Activated CD4-positive, alpha-beta memory T cell treated with anti-CD3 and anti-CD28 coated beads for 36 hours (primary cell): ENCODE measurements at regions not wholly inside any gene's neighbourhood (a gene's known extent, or its start where the extent isn't known, plus 50 kb on each side); places are given as distances from the start of the nearest gene placed in this dataset.
A peak's percentile ranks its signal among the peaks of the same experiment; 100 is the strongest.
"Not testable (repeated sequence)": the region's sequence is repeated elsewhere in the genome, so short reads cannot be mapped to it uniquely, and the experiment has no call there.

ENCODE experiments used
- CTCF ChIA-PET: fragments of 350-600 bp; sonication (Branson Sonifier 250); formaldehyde crosslinking; loops from one replicate; lab custom pipeline; 2021; ENCODE audit warnings: antibody characterized with exemption, inconsistent platforms; lab: Charles Lee
- POLR2A ChIA-PET: fragments of 350-600 bp; sonication (Branson Sonifier 250); formaldehyde crosslinking; loops from one replicate; lab custom pipeline; 2021; ENCODE audit warnings: antibody characterized with exemption; lab: Charles Lee
- DNase-seq: peaks from one replicate; pipeline ENCODE4 v3.0.0-alpha.2; 2020
- H3K27ac Mint-ChIP-seq: one replicate; pipeline ENCODE4 v1.8.0; 2021; ENCODE audit warnings: mixed read lengths
- H3K27me3 Mint-ChIP-seq: one replicate; pipeline ENCODE4 v1.8.0; 2021; ENCODE audit warnings: mixed read lengths
- H3K36me3 Mint-ChIP-seq: one replicate; pipeline ENCODE4 v1.8.0; 2021; ENCODE audit warnings: mixed read lengths
- H3K4me1 Mint-ChIP-seq: one replicate; pipeline ENCODE4 v1.8.0; 2021; ENCODE audit warnings: low read depth, mixed read lengths
- H3K4me3 Mint-ChIP-seq: one replicate; pipeline ENCODE4 v1.8.0; 2021; ENCODE audit warnings: mild to moderate bottlenecking, mixed read lengths
- H3K9me3 Mint-ChIP-seq: one replicate; pipeline ENCODE4 v1.8.0; 2021; ENCODE audit warnings: mixed read lengths
- intact Hi-C: fragments of 100-400 bp; cut with micrococcal nuclease; formaldehyde crosslinking; loops from one replicate; pipeline ENCODE4 v1.15.1; 2023

DNA sequence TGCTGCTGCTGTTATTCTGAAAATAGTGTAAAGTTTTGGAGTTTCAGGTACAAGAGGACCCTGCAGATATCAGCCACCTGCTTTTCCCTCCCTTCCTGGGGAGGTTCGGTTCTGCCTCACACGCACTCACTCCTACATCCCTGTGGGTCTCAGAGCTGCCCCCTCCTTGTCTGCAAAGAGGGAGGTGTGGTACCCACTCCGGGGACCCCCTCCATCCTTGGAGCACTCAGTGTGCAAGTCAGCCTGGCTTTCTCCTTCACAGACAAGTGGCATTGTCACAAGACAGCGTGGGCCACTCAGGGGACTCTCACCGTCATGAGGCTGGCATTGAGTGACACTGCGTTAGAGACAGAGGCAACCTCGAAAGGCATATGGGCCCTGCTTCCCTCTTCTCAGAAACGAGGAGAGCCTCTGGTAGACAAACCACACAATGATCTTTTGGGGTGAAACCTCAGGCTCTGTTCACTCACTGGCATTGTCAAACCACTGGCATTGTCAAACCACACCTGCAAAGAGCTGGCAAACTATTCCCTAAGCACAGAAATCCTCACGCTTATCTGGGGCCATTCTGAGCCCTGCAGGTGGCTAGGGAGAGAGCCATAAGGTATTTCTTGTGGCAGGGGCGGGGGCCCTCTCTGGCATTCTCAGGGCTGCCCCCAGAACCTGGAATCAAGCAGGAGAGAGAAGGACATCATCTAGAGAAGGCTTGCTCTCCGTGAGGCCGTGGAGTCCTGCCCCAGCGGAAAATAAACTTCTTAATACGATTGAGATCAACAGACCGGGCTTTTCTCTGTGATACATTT, 285.0 kb downstream of the SHOX start:
- Mint-ChIP-seq H3K27ac (no peak overlapping the region), H3K27me3 (peaks cover 2% of the 10 kb centered on the region), H3K4me1 (no peaks in the 10 kb centered on the region), H3K4me3 (no peak overlapping the region), H3K9me3 (peaks cover 6% of the 10 kb centered on the region), H3K36me3 (no peaks in the 10 kb centered on the region)
- POLR2A ChIA-PET = no interaction called here
- DNase-seq = peak; percentile 41
- CTCF ChIA-PET = no interaction called here
- intact Hi-C loops = loop anchor here (10.0 kb wide), 2 partner anchors 249 to 341 kb away; no protein-coding TSS in a partner anchor

DNA sequence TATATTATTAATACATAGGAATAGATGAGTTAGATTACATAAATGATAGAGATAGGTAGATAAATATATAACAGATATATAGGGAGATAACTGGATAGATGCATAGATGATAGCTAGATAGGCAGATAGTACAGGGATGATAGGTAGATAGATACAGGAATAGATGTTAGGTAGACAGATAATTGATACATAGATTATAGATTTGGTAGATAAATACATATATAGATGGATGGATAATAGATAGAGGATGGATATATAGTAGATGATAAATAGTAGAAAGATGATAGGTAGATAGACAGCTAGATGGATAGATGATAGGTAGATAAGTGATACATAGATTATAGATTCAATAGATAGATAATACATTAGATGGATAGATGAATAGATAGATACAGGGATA, 283.6 kb downstream of the SHOX start:
- POLR2A ChIA-PET = no interaction called here
- CTCF ChIA-PET = no interaction called here
- no peaks in the 10 kb centered on the region for H3K4me1 Mint-ChIP-seq
- H3K4me3 Mint-ChIP-seq = no peak overlapping the region
- H3K36me3 Mint-ChIP-seq = no peaks in the 10 kb centered on the region
- no peaks in the 10 kb centered on the region for H3K9me3 Mint-ChIP-seq
- H3K27me3 Mint-ChIP-seq = peaks cover 2% of the 10 kb centered on the region
- no peak overlapping the region for H3K27ac Mint-ChIP-seq
- DNase-seq = no peak
- intact Hi-C loops = loop anchor here (10.0 kb wide), 2 partner anchors 251 to 339 kb away; no protein-coding TSS in a partner anchor

DNA sequence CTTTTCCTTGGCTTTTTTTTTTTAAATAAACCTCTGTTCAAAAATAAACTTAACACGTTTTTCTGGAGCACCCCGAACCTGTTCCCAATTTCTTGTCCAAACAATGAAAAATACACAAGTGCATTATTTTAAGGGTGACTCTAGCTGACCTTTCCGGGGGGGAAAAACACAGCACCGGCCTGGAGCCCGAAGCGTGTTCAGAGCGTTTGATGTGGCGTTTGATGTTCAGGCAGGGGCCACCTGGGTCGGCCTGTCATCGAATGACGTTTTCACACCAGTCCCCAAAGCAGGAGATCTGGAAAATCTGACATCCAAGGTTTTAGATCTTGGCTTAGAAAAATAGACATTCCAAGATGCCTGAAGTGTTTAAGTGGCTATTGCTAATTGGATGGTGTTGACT, 282.1 kb downstream of the SHOX start:
- Mint-ChIP-seq H3K27me3 (peaks cover 2% of the 10 kb centered on the region), H3K9me3 (no peaks in the 10 kb centered on the region), H3K36me3 (no peaks in the 10 kb centered on the region), H3K4me3 (no peak overlapping the region), H3K4me1 (no peaks in the 10 kb centered on the region), H3K27ac (no peak overlapping the region)
- ChIA-PET POLR2A (no interaction called here), CTCF (no interaction called here)
- intact Hi-C loops = loop anchor here (10.0 kb wide), 2 partner anchors 252 to 338 kb away; no protein-coding TSS in a partner anchor
- DNase-seq = no peak

DNA sequence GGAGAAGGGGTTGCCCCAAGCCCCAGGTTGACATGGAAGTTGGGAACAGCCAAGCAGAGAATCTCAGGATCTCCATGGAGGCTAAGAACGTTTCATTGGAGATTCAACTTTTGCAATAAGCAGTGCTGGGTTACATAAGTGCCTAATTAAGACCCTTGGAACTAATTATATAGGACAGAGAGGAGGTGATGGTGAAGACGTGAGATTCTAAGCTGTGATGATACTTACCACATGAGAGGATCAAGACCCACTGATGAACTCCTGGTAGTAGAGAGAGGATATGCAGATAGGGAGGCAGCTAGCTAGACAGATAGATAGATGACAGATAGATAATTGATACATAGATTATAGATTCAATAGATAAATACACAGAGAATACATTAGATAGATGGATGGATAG, 278.5 kb downstream of the SHOX start:
- H3K4me3 Mint-ChIP-seq, intact Hi-C loops, POLR2A ChIA-PET, H3K36me3 Mint-ChIP-seq, CTCF ChIA-PET, DNase-seq, H3K4me1 Mint-ChIP-seq, H3K9me3 Mint-ChIP-seq, H3K27ac Mint-ChIP-seq, H3K27me3 Mint-ChIP-seq: not testable (repeated sequence)

DNA sequence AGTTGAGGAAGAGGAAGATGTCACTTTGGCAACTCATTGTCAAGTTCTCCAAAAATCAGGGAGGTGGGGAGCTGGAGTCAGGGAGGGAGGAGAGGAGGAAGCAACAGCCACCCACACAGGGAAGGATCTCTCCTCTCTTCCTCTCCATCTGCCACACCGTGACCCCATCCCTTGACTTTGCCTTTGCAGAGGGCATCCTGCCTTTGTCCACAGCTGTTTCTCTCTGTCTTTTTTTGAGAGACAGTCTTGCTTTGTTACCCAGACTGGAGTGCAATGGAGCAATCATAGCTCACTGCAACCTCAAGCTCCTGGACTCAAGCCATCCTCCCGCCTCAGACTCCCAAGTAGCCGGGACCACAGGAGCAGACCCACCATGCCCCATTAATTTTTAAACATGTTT, 276.0 kb downstream of the SHOX start:
- ChIA-PET CTCF (no interaction called here), POLR2A (no interaction called here)
- Mint-ChIP-seq H3K36me3 (no peaks in the 10 kb centered on the region), H3K9me3 (peaks cover 2% of the 10 kb centered on the region), H3K27ac (no peak overlapping the region), H3K4me1 (no peaks in the 10 kb centered on the region), H3K27me3 (no peaks in the 10 kb centered on the region), H3K4me3 (no peak overlapping the region)
- intact Hi-C loops = no loop called here
- no peak for DNase-seq

DNA sequence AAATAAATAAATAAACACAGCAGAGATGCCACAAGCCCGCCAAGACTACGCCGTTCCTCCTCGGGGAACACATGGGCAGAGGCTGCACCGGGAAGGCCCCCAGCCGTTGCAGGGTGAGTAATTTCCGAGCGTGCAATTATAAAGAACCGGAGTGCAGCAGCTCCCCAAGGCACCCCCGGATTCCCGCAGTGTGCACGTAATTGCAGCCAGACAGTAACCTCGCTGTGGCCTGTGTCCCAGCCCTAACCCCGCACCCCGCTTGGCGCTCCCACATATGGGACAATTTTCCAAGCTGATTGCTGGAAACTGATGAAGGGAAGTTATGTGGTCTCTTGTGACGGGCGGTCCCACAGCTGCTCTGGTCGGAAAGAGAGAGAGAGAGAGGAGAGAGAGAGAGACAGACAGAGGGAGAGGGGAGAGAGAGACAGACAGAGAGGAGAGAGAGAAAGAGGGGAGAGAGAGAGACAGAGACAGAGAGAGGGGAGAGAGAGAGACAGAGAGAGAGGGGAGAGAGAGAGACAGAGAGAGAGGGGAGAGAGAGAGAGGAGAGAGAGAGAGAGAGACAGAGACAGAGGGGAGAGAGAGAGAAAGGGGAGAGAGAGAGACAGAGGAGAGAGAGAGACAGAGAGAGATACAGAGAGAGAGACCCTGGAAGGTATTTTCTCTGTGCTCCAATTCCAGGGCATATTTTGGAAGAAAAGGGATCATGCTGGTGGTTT, 275.4 kb downstream of the SHOX start:
- H3K27ac Mint-ChIP-seq = no peak overlapping the region
- ChIA-PET CTCF (no interaction called here), POLR2A (no interaction called here)
- no peaks in the 10 kb centered on the region for H3K27me3 Mint-ChIP-seq
- no peaks in the 10 kb centered on the region for H3K4me1 Mint-ChIP-seq
- DNase-seq = no peak
- H3K9me3 Mint-ChIP-seq = peaks cover 2% of the 10 kb centered on the region
- no peak overlapping the region for H3K4me3 Mint-ChIP-seq
- no peaks in the 10 kb centered on the region for H3K36me3 Mint-ChIP-seq
- intact Hi-C loops = no loop called here

DNA sequence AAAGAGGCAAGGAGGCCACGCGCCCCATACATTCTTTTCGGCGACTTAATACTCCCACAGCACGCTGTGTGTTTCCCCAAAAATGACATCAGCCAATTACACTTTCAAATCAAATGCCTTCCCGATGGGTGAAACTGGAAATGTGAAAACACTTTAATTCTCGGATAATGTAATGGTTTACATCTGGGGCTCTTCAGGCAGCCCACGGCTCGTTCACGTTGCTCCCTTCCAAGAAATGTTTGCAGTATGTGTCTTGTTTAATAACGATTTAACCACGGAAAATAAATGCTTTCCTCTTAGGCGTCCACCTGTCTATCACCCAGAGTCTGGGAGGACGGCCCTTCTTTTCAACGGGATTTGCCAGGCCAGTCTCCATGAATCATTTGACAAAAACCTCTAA, 272.5 kb downstream of the SHOX start:
- no peak for DNase-seq
- peaks cover 9% of the 10 kb centered on the region for H3K9me3 Mint-ChIP-seq
- H3K4me1 Mint-ChIP-seq = no peaks in the 10 kb centered on the region
- H3K4me3 Mint-ChIP-seq = no peak overlapping the region
- H3K27me3 Mint-ChIP-seq = no peaks in the 10 kb centered on the region
- H3K27ac Mint-ChIP-seq = no peak overlapping the region
- intact Hi-C loops = no loop called here
- CTCF ChIA-PET = no interaction called here
- H3K36me3 Mint-ChIP-seq = peaks cover 2% of the 10 kb centered on the region
- POLR2A ChIA-PET = no interaction called here

DNA sequence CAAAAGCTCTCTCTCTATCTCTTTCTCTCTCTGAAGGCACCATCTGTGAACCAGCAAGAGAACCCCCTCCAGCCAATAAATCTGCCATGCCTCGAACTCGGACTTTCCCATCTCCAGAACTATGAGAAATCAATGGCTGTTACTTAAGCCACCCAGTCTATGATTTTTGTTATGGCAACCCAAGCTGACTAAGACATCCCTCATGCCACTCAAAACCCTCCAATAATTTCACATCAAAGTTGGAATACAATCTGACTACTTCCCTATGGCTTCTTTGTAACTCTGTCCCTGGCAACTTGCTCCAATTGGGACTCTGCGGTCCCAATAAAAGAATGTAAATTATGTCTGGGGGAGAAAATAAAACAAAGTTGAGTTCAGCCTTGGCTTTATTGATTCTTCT, 265.7 kb downstream of the SHOX start:
- Mint-ChIP-seq H3K9me3 (peaks cover 47% of the 10 kb centered on the region), H3K27me3 (no peaks in the 10 kb centered on the region), H3K4me1 (no peaks in the 10 kb centered on the region), H3K4me3 (no peak overlapping the region), H3K36me3 (peaks cover 2% of the 10 kb centered on the region), H3K27ac (no peak overlapping the region)
- intact Hi-C loops = no loop called here
- no peak for DNase-seq
- POLR2A ChIA-PET = no interaction called here
- CTCF ChIA-PET = no interaction called here

DNA sequence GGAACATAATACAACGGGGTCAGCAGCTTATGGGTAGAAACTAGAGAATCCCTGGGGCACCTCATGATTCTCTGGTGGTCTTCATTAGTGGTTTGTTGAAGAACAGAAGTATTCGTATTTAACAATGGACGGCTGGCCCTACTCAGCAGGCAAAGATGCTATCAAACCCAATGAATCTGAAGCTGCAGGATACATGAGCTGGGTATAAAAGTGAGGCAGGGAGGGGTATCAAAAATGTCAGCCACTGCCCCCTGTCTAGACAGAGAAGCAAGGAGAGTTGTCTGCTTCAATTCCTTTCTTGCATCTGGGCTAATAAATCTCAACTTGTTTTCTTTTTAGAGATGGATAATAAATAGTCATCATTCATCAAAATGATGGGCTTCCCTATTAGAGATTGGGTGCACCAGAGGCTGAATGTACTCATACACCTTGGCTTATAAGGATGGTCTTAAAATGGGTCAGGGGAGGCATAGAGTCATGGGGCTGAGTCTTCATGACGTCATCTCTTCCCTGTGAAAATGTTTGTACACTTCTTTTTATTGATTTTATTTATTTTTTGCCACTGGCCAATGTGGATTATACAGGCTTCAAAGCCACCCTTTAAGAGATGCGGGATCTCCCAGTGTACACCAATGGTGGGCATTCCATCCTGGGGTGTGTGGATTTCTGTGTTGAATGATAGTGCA, 259.5 kb downstream of the SHOX start:
- POLR2A ChIA-PET = no interaction called here
- Mint-ChIP-seq H3K27me3 (peaks cover 2% of the 10 kb centered on the region), H3K9me3 (peaks cover 51% of the 10 kb centered on the region), H3K36me3 (peaks cover 2% of the 10 kb centered on the region), H3K4me3 (no peak overlapping the region), H3K27ac (no peak overlapping the region), H3K4me1 (no peaks in the 10 kb centered on the region)
- CTCF ChIA-PET = no interaction called here
- intact Hi-C loops = no loop called here
- DNase-seq = no peak

DNA sequence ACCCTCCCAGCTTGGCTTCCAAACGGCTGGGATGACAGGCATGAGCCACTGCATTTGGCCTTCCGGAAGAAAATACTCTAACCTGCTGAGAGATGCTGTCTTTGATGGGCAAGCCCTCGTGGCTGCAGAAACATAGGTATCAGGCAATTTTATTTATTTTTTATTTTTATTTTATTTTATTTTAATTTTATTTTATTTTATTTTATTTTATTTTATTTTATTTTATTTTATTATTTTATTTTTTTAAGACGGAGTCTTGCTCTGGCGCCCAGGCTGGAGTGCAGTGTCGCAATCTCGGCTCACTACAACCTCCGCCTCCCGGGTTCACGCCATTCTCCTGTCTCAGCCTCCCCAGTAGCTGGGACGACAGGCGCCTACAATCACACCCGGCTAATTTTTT, 257.1 kb downstream of the SHOX start:
- H3K4me1 Mint-ChIP-seq, POLR2A ChIA-PET, intact Hi-C loops, H3K4me3 Mint-ChIP-seq, H3K27ac Mint-ChIP-seq, H3K27me3 Mint-ChIP-seq, DNase-seq, H3K36me3 Mint-ChIP-seq, CTCF ChIA-PET: not testable (repeated sequence)
- H3K9me3 Mint-ChIP-seq = peaks cover 38% of the 10 kb centered on the region

DNA sequence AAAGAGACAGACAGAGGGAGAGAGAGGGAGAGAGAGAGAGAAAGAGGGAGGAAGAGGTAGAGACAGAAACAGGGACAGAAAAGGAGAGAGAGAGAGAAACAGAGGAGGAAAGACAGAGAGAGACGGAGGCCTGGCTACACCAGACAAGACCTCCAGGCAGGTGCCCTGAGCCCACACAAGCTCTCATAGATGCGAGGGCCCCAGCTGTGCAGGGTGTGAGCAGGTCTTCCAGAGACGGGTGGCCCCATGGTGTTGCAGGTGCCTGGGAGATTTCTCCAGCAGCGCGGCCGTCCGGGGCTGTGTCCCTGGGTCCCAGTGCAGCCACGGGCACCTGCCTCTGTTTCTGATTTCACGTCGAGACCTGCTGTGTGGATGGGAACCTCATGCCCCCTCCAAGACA, 253.0 kb downstream of the SHOX start:
- intact Hi-C loops = no loop called here
- ChIA-PET CTCF (no interaction called here), POLR2A (no interaction called here)
- H3K36me3 Mint-ChIP-seq = no peaks in the 10 kb centered on the region
- H3K9me3 Mint-ChIP-seq = peaks cover 8% of the 10 kb centered on the region
- no peak overlapping the region for H3K27ac Mint-ChIP-seq
- peaks cover 2% of the 10 kb centered on the region for H3K27me3 Mint-ChIP-seq
- no peak overlapping the region for H3K4me3 Mint-ChIP-seq
- no peaks in the 10 kb centered on the region for H3K4me1 Mint-ChIP-seq
- DNase-seq = no peak
